GM23338 (cell line): ENCODE measurements at regions not wholly inside any gene's neighbourhood (a gene's known extent, or its start where the extent isn't known, plus 50 kb on each side); places are given as distances from the start of the nearest gene placed in this dataset.

Experiments
- ATAC-seq: fragments of 200-7000 bp; cut with Tn5 transposase; 3 replicates; pipeline ENCODE4 v1.9.1; 2020
- DNase-seq: peaks from one replicate; pipeline ENCODE4 v3.0.0-alpha.2; 2015; ENCODE audit warnings: low spot score
- H2AFZ ChIP-seq: fragments of 200-600 bp; sonication (generic); 2 replicates; pipeline ENCODE4 v1.8.0; 2016; ENCODE audit warnings: antibody characterized with exemption, mild to moderate bottlenecking, moderate library complexity
- H3F3A ChIP-seq: fragments of 200-600 bp; sonication (generic); replicated peaks from 2 replicates; pipeline ENCODE4 v1.8.0; 2017; ENCODE audit warnings: antibody characterized with exemption, mixed run types, low read depth
- H3K27ac ChIP-seq: fragments of 200-600 bp; sonication (generic); 2 replicates; pipeline ENCODE4 v1.6.1; 2016; ENCODE audit warnings: low read depth
- H3K27me3 ChIP-seq: fragments of 200-600 bp; sonication (generic); 2 replicates; pipeline ENCODE4 v1.8.0; 2016; ENCODE audit warnings: mild to moderate bottlenecking, mixed run types, moderate library complexity; ENCODE audit not compliant: insufficient read depth
- H3K36me3 ChIP-seq: fragments of 200-600 bp; sonication (generic); 2 replicates; pipeline ENCODE4 v1.8.0; 2016; ENCODE audit warnings: mild to moderate bottlenecking; ENCODE audit not compliant: insufficient read depth
- H3K4me1 ChIP-seq: fragments of 200-600 bp; sonication (generic); 2 replicates; pipeline ENCODE4 v1.8.0; 2016; ENCODE audit warnings: mild to moderate bottlenecking, moderate library complexity; ENCODE audit not compliant: insufficient read depth
- H3K4me2 ChIP-seq: fragments of 200-600 bp; sonication (generic); 2 replicates; pipeline ENCODE4 v1.7.1; 2017; ENCODE audit warnings: mixed run types
- H3K4me3 ChIP-seq: fragments of 200-600 bp; sonication (generic); 2 replicates; pipeline ENCODE4 v1.6.1; 2016; ENCODE audit warnings: mixed run types
- H3K79me2 ChIP-seq: fragments of 200-600 bp; sonication (generic); replicated peaks from 2 replicates; pipeline ENCODE4 v1.8.0; 2017; ENCODE audit warnings: mild to moderate bottlenecking; ENCODE audit not compliant: insufficient read depth
- H3K9me2 ChIP-seq: fragments of 200-600 bp; sonication (generic); 2 replicates; pipeline ENCODE4 v1.8.0; 2017; ENCODE audit not compliant: insufficient read depth
- H4K20me1 ChIP-seq: fragments of 200-600 bp; sonication (generic); replicated peaks from 2 replicates; pipeline ENCODE4 v1.8.0; 2017; ENCODE audit warnings: mild to moderate bottlenecking; ENCODE audit not compliant: insufficient read depth
- H3K27ac Mint-ChIP-seq: 2 replicates; pipeline ENCODE4 v1.8.0; 2020; ENCODE audit warnings: inconsistent platforms, mild to moderate bottlenecking, moderate library complexity, mixed read lengths
- H3K27me3 Mint-ChIP-seq: 3 replicates; pipeline ENCODE4 v1.8.0; 2022; ENCODE audit warnings: low read depth, mild to moderate bottlenecking, moderate library complexity, mixed read lengths, inconsistent platforms; ENCODE audit not compliant: insufficient read depth, poor library complexity
- H3K36me3 Mint-ChIP-seq: 3 replicates; pipeline ENCODE4 v1.8.0; 2021; ENCODE audit warnings: low read depth, mild to moderate bottlenecking, inconsistent platforms, moderate library complexity, mixed read lengths
- H3K4me1 Mint-ChIP-seq: 3 replicates; pipeline ENCODE4 v1.8.0; 2020; ENCODE audit warnings: mild to moderate bottlenecking, inconsistent platforms, mixed read lengths
- H3K4me3 Mint-ChIP-seq: 3 replicates; pipeline ENCODE4 v1.8.0; 2021; ENCODE audit warnings: moderate library complexity, mild to moderate bottlenecking, inconsistent platforms, mixed read lengths
- H3K9me3 Mint-ChIP-seq: 3 replicates; pipeline ENCODE4 v1.8.0; 2020; ENCODE audit warnings: moderate library complexity, mild to moderate bottlenecking, inconsistent platforms, mixed read lengths
- CREB1 ChIP-seq: fragments of 250-450 bp; sonication (Bioruptor Pico); IDR thresholded peaks from 2 replicates; pipeline ENCODE4 v1.5.0; 2020; ENCODE audit warnings: low read depth, mild to moderate bottlenecking, moderate library complexity
- ETS1 ChIP-seq: IDR thresholded peaks from 2 replicates; pipeline ENCODE4 v1.6.1; 2016; ENCODE audit warnings: antibody characterized with exemption
- JUNB ChIP-seq: IDR thresholded peaks from one replicate; pipeline ENCODE4 v1.6.1; 2016; ENCODE audit warnings: antibody characterized with exemption; ENCODE audit not compliant: unreplicated experiment
- POLR2AphosphoS5 ChIP-seq: IDR thresholded peaks from 2 replicates; pipeline ENCODE4 v1.6.1; 2016; ENCODE audit warnings: antibody characterized with exemption, low read depth
- REST ChIP-seq: IDR thresholded peaks from one replicate; pipeline ENCODE4 v1.6.1; 2018; ENCODE audit warnings: antibody characterized with exemption; ENCODE audit not compliant: unreplicated experiment
- STAT1 ChIP-seq: IDR thresholded peaks from one replicate; pipeline ENCODE4 v1.6.1; 2016; ENCODE audit warnings: antibody characterized with exemption; ENCODE audit not compliant: unreplicated experiment
- ZNF114 ChIP-seq: fragments of 250-450 bp; sonication (Bioruptor Pico); IDR thresholded peaks from 2 replicates; pipeline ENCODE4 v1.5.0; 2020; ENCODE audit warnings: mild to moderate bottlenecking, moderate library complexity
- ZNF331 ChIP-seq: fragments of 250-450 bp; sonication (Bioruptor Pico); IDR thresholded peaks from 2 replicates; pipeline ENCODE4 v1.5.0; 2020; ENCODE audit warnings: low read depth, mild to moderate bottlenecking, moderate library complexity
- ZNF462 ChIP-seq: fragments of 250-450 bp; sonication (Bioruptor Pico); IDR thresholded peaks from 2 replicates; pipeline ENCODE4 v1.5.0; 2020; ENCODE audit warnings: mild to moderate bottlenecking, moderate library complexity

- H3K79me2 ChIP-seq: no peaks in the 10 kb centered on the region
- H3F3A ChIP-seq: no peaks in the 10 kb centered on the region
- H2AFZ ChIP-seq: no peak overlapping the region
- H3K4me1 ChIP-seq: no peaks in the 10 kb centered on the region
- no peak for TF ChIP-seq ZNF462 (CRISPR knock-in tag)
- no peak for TF ChIP-seq POLR2AphosphoS5
- TF ChIP-seq JUNB: no peak
- TF ChIP-seq STAT1: no peak
- no peak for TF ChIP-seq REST
- TF ChIP-seq ETS1: no peak
- TF ChIP-seq ZNF331 (CRISPR knock-in tag): no peak
- TF ChIP-seq ZNF114 (CRISPR knock-in tag): no peak
- no peak for TF ChIP-seq CREB1 (CRISPR knock-in tag)
- peaks cover 3% of the 10 kb centered on the region for H3K27me3 Mint-ChIP-seq
- no peak overlapping the region for H3K27ac ChIP-seq
- no peak overlapping the region for H3K27ac Mint-ChIP-seq
- no peaks in the 10 kb centered on the region for H4K20me1 ChIP-seq
- DNase-seq (no peak), ATAC-seq (no peak)
- no peaks in the 10 kb centered on the region for H3K27me3 ChIP-seq
- peaks cover 55% of the 10 kb centered on the region for H3K9me3 Mint-ChIP-seq
- H3K4me3 Mint-ChIP-seq: no peak overlapping the region
- H3K9me2 ChIP-seq: no peaks in the 10 kb centered on the region
- H3K4me1 Mint-ChIP-seq: no peaks in the 10 kb centered on the region
- no peak overlapping the region for H3K4me3 ChIP-seq
- H3K36me3 ChIP-seq: 0 out of 2 replicates have a peak, but pooled peaks cover 4% of the 10 kb centered on the region
- no peak overlapping the region for H3K4me2 ChIP-seq
- H3K36me3 Mint-ChIP-seq: peaks cover 4% of the 10 kb centered on the region; the same call in 1 of the 3 replicates
These were observed 310.0 kb downstream of the EDEM1 start for GRCh38 chr3:5497497-5497896.
